ENCODE measurements at regions not wholly inside any gene's neighbourhood (a gene's known extent, or its start where the extent isn't known, plus 50 kb on each side); places are given as distances from the start of the nearest gene placed in this dataset.

- TF ChIP-seq CTCF (IDR thresholded peaks at IDR 0.05) (no peak), EZH2 (IDR thresholded peaks at IDR 0.05; ENCODE audit: borderline replicate concordance, insufficient read depth, low read depth, low read length, poor library complexity, severe bottlenecking) (no peak)
Observed at GRCh38 chr12:77549383-77550128, 281.1 kb upstream of the NAV3 start.
